H1 (cell line): ENCODE measurements at regions not wholly inside any gene's neighbourhood (a gene's known extent, or its start where the extent isn't known, plus 50 kb on each side); places are given as distances from the start of the nearest gene placed in this dataset.

ENCODE experiments used
- ASH2L ChIP-seq: fragments of 200-600, 300-600 bp; sonication (generic); IDR thresholded peaks from one replicate; pipeline ENCODE4 v1.7.1; 2017; ENCODE audit warnings: low read length
- CHD7 ChIP-seq: fragments of 300-600 bp; sonication (generic); IDR thresholded peaks from 2 replicates; pipeline ENCODE4 v1.7.1; 2012; ENCODE audit warnings: low read length, moderate library complexity, mild to moderate bottlenecking, inconsistent platforms; ENCODE audit not compliant: insufficient replicate concordance
- PHF8 ChIP-seq: fragments of 200-600 bp; sonication (generic); conservative IDR thresholded peaks from 2 replicates; pipeline ENCODE4 v1.7.1; 2012; ENCODE audit warnings: low read depth, mild to moderate bottlenecking, inconsistent platforms, low read length, moderate library complexity
- RBBP5 ChIP-seq: IDR thresholded peaks from 2 replicates; pipeline ENCODE4 v1.7.1; 2012; ENCODE audit warnings: low read depth, mild to moderate bottlenecking, inconsistent platforms, low read length, moderate library complexity, borderline replicate concordance
- RNF2 ChIP-seq: fragments of 200-900, 300-1000 bp; sonication (generic); IDR thresholded peaks from 2 replicates; pipeline ENCODE4 v1.7.1; 2016; ENCODE audit warnings: borderline replicate concordance, low read depth, mild to moderate bottlenecking, antibody characterized with exemption, low read length; ENCODE audit not compliant: poor library complexity, severe bottlenecking; ENCODE audit errors: missing control alignments
- RXRA ChIP-seq: IDR thresholded peaks from 2 replicates; pipeline ENCODE4 v1.6.1; 2011; ENCODE audit warnings: low read depth, mild to moderate bottlenecking, low read length, moderate library complexity; ENCODE audit not compliant: insufficient read depth
- SAP30 ChIP-seq: fragments of 300-600 bp; sonication (generic); IDR thresholded peaks from 2 replicates; pipeline ENCODE4 v1.7.1; 2012; ENCODE audit warnings: low read length, moderate library complexity, mild to moderate bottlenecking, inconsistent platforms; ENCODE audit not compliant: insufficient read depth, insufficient replicate concordance
- SIN3A ChIP-seq, 2 experiments: IDR thresholded peaks in 1 of 2; conservative IDR thresholded peaks in 1 of 2; 2 replicates each; pipeline ENCODE4 v1.6.1; 2011 to 2012; ENCODE audit warnings: low read length in 2 of 2, improper control_type of control experiment in 1 of 2, low read depth in 1 of 2, mild to moderate bottlenecking in 1 of 2
- SIRT6 ChIP-seq: IDR thresholded peaks from one replicate; pipeline ENCODE4 v1.7.1; 2012; ENCODE audit warnings: low read length, inconsistent platforms
- SP2 ChIP-seq: IDR thresholded peaks from 2 replicates; pipeline ENCODE4 v1.6.1; 2012; ENCODE audit warnings: mild to moderate bottlenecking, low read length, inconsistent platforms
- ZNF274 ChIP-seq: IDR thresholded peaks from 2 replicates; pipeline ENCODE4 v1.7.0; 2012; ENCODE audit warnings: low read length, borderline replicate concordance; ENCODE audit errors: extremely low read depth

- no peak for TF ChIP-seq CHD7
- no peak for TF ChIP-seq PHF8
- TF ChIP-seq ZNF274: no peak
- no peak for TF ChIP-seq SIN3A (conservative IDR thresholded peaks at IDR 0.05 in 1 of 2, IDR thresholded peaks at IDR 0.05 in 1 of 2; ENCODE audit: low read depth in 1 of 2, low read length in 2 of 2)
- no peak for TF ChIP-seq RNF2
- no peak for TF ChIP-seq SP2
- TF ChIP-seq SAP30: no peak
- TF ChIP-seq RBBP5: no peak
- no peak for TF ChIP-seq ASH2L
- no peak for TF ChIP-seq SIRT6
- TF ChIP-seq RXRA: no peak
These were observed 498.6 kb downstream of the EBF1 start (continued) for GRCh38 chr5:158601118-158601517.
